ENCODE measurements at regions not wholly inside any gene's neighbourhood (a gene's known extent, or its start where the extent isn't known, plus 50 kb on each side); places are given as distances from the start of the nearest gene placed in this dataset.

GRCh38 chr5:12730354-12730753 is 826.1 kb upstream of the CTNND2 start:
- H2AFZ ChIP-seq (ENCODE audit: low read length), result no peak overlapping the region
- Mint-ChIP-seq H3K9me3 (peaks cover 26 to 35% of the 10 kb centered on the region in 2 experiments; a peak in 4 of 5 replicates), H3K4me1 (no peaks in the 10 kb centered on the region), H3K36me3 (ENCODE audit: insufficient read depth in 1 of 3, low read depth in 3 of 3) (peaks cover 7 to 32% (median 14%) of the 10 kb centered on the region in 3 experiments), H3K27me3 (ENCODE audit: low read depth) (no peaks in the 10 kb centered on the region), H3K27ac (no peak overlapping the region), H3K4me3 (no peak overlapping the region)
- no peak overlapping the region for H4K8ac ChIP-seq (replicated peaks; ENCODE audit: insufficient read length, low read depth, low read length)
- no peak overlapping the region for H3K56ac ChIP-seq (ENCODE audit: insufficient read length, low read depth, low read length)
- no CpG with 5 or more reads among the region's 1 CpG for WGBS (ENCODE audit: extremely low coverage, insufficient read length, low lambda C conversion rate)
- no peak overlapping the region for H2BK5ac ChIP-seq (ENCODE audit: insufficient read length, low read length)
- no peak overlapping the region for H3K23ac ChIP-seq (ENCODE audit: insufficient read length, low read depth, low read length)
- H2BK120ac ChIP-seq (ENCODE audit: low read depth, low read length, poor library complexity, severe bottlenecking), result no peak overlapping the region
- no peak overlapping the region for H3K14ac ChIP-seq (ENCODE audit: insufficient read depth, low read length)
- no peaks in the 10 kb centered on the region for H3K4me1 ChIP-seq (ENCODE audit: insufficient read depth, low read length)
- no peaks in the 10 kb centered on the region for H3K9me3 ChIP-seq (ENCODE audit: control insufficient read depth, low read depth, low read length)
- no peak overlapping the region for H2BK20ac ChIP-seq (ENCODE audit: low read depth, low read length, poor library complexity, severe bottlenecking)
- no peak overlapping the region for H3K18ac ChIP-seq (ENCODE audit: insufficient read length, low read depth, low read length)
- no peak overlapping the region for H2AK5ac ChIP-seq (ENCODE audit: insufficient read length, low read length)
- no peaks in the 10 kb centered on the region for H3K79me2 ChIP-seq (ENCODE audit: insufficient read depth, low read length)
- DNase-seq, result no peak
- H4K5ac ChIP-seq (ENCODE audit: insufficient read length, low read depth, low read length), result no peak overlapping the region
- H3K4ac ChIP-seq (ENCODE audit: low read depth, low read length), result no peak overlapping the region
- H3K27me3 ChIP-seq (ENCODE audit: insufficient read depth, low read length), result no peaks in the 10 kb centered on the region
- no peak overlapping the region for H3K9ac ChIP-seq (ENCODE audit: extremely low read depth, insufficient read length, low read length)
- no peak overlapping the region for H3K4me2 ChIP-seq (ENCODE audit: insufficient read depth, insufficient read length, low read length)
- no peak overlapping the region for H4K91ac ChIP-seq (ENCODE audit: insufficient read length, low read depth, low read length)
- no peak overlapping the region for H3T11ph ChIP-seq (ENCODE audit: low read length)
- H3K23me2 ChIP-seq (ENCODE audit: insufficient read length, low read depth, low read length, poor library complexity, severe bottlenecking), result no peaks in the 10 kb centered on the region
- no peaks in the 10 kb centered on the region for H4K20me1 ChIP-seq (ENCODE audit: control insufficient read depth, insufficient read depth, insufficient read length)
- no peak overlapping the region for H2BK12ac ChIP-seq (ENCODE audit: insufficient read length, low read depth, low read length)
- no peak overlapping the region for H2BK15ac ChIP-seq (ENCODE audit: low read depth, low read length)
- no peaks in the 10 kb centered on the region for H3K79me1 ChIP-seq (ENCODE audit: insufficient read depth, low read depth, low read length, poor library complexity, severe bottlenecking)
- no peak overlapping the region for H3K27ac ChIP-seq (ENCODE audit: insufficient read length, low read depth, low read length)
- no peak for TF ChIP-seq CTCF (conservative IDR thresholded peaks at IDR 0.05)
